ENCODE measurements at regions not wholly inside any gene's neighbourhood (a gene's known extent, or its start where the extent isn't known, plus 50 kb on each side); places are given as distances from the start of the nearest gene placed in this dataset.

GRCh38 chr18:71433373-71433772 is 1110.8 kb downstream of the CBLN2 start:
- TF ChIP-seq CTCF (IDR thresholded peaks at IDR 0.05) (no peak), POLR2A (IDR thresholded peaks at IDR 0.05) (no peak)
